HEK293 (cell line): ENCODE measurements at regions not wholly inside any gene's neighbourhood (a gene's known extent, or its start where the extent isn't known, plus 50 kb on each side); places are given as distances from the start of the nearest gene placed in this dataset.

Experiments
- CTCF ChIA-PET: fragments of 350-600 bp; formaldehyde crosslinking; extraction: SDS; loops from one replicate; lab custom pipeline; 2021; ENCODE audit warnings: antibody characterized with exemption; lab: Yijun Ruan, JAX
- POLR2A ChIA-PET: fragments of 300-600 bp; formaldehyde crosslinking; extraction: SDS; loops from one replicate; lab custom pipeline; 2020; ENCODE audit warnings: antibody characterized with exemption, inconsistent platforms; lab: Yijun Ruan, JAX
- H3K27ac ChIP-seq: fragments of 200-500 bp; sonication (Bioruptor generic); 2 replicates; pipeline ENCODE4 v1.5.1; 2014; ENCODE audit warnings: low read depth, low read length, control low read depth, inconsistent platforms; ENCODE audit errors: extremely low read depth
- H3K36me3 ChIP-seq, 2 experiments: fragments of 200-500 bp in 1 of 2; sonication (Bioruptor generic) in 1 of 2; 1 replicate in 1 of 2; 2 replicates in 1 of 2; pipeline ENCODE4 v1.5.1; 2014 to 2017; ENCODE audit warnings: inconsistent platforms in 2 of 2, low read length in 2 of 2; ENCODE audit not compliant: control insufficient read depth in 2 of 2, insufficient read depth in 1 of 2
- H3K4me1 ChIP-seq: fragments of 200-500 bp; sonication (Bioruptor generic); 2 replicates; pipeline ENCODE4 v1.5.1; 2014; ENCODE audit warnings: mild to moderate bottlenecking, low read length, inconsistent platforms; ENCODE audit not compliant: control insufficient read depth, insufficient read depth
- H3K4me3 ChIP-seq: 2 replicates; pipeline ENCODE4 v1.5.1; 2011; ENCODE audit warnings: low read depth, mild to moderate bottlenecking, control low read depth, low read length, moderate library complexity
- H3K9me3 ChIP-seq: fragments of 200-500 bp; sonication (Bioruptor generic); 2 replicates; pipeline ENCODE4 v1.5.1; 2014; ENCODE audit warnings: low read depth, low read length, inconsistent platforms; ENCODE audit not compliant: control insufficient read depth, insufficient read depth
- EGR2 ChIP-seq: fragments of 450-650 bp; formaldehyde crosslinking; IDR thresholded peaks from 2 replicates; pipeline ENCODE4 v1.5.1; 2016; ENCODE audit warnings: low read depth, missing biosample characterization, missing genetic modification characterization
- PRDM6 ChIP-seq: fragments of 450-650 bp; formaldehyde crosslinking; IDR thresholded peaks from 2 replicates; pipeline ENCODE4 v1.5.1; 2017; ENCODE audit warnings: missing biosample characterization, missing genetic modification characterization
- TRIM28 ChIP-seq: IDR thresholded peaks from 2 replicates; pipeline ENCODE4 v1.6.1; 2011; ENCODE audit warnings: low read length, control low read depth, borderline replicate concordance
- ZBTB20 ChIP-seq: fragments of 450-650 bp; formaldehyde crosslinking; IDR thresholded peaks from 2 replicates; pipeline ENCODE4 v1.5.1; 2016; ENCODE audit warnings: missing biosample characterization, missing genetic modification characterization
- ZNF112 ChIP-seq: fragments of 450-650 bp; formaldehyde crosslinking; IDR thresholded peaks from 2 replicates; pipeline ENCODE4 v1.5.0; 2017; ENCODE audit warnings: missing biosample characterization, missing genetic modification characterization
- ZNF350 ChIP-seq: fragments of 450-650 bp; formaldehyde crosslinking; IDR thresholded peaks from 2 replicates; pipeline ENCODE4 v1.5.0; 2017; ENCODE audit warnings: missing biosample characterization, mild to moderate bottlenecking, missing genetic modification characterization
- ZNF398 ChIP-seq: fragments of 450-650 bp; formaldehyde crosslinking; IDR thresholded peaks from 2 replicates; pipeline ENCODE4 v1.5.1; 2017; ENCODE audit warnings: missing biosample characterization, missing genetic modification characterization
- ZNF404 ChIP-seq: fragments of 450-650 bp; formaldehyde crosslinking; IDR thresholded peaks from 2 replicates; pipeline ENCODE4 v1.5.1; 2017; ENCODE audit warnings: missing biosample characterization, missing genetic modification characterization
- ZNF561 ChIP-seq: fragments of 450-650 bp; IDR thresholded peaks from 2 replicates; pipeline ENCODE4 v1.5.1; 2018; ENCODE audit warnings: missing biosample characterization, missing genetic modification characterization, borderline replicate concordance
- ZNF624 ChIP-seq: fragments of 450-650 bp; formaldehyde crosslinking; IDR thresholded peaks from 2 replicates; pipeline ENCODE4 v1.5.1; 2017; ENCODE audit warnings: missing biosample characterization, missing genetic modification characterization
- ZNF792 ChIP-seq: fragments of 450-650 bp; formaldehyde crosslinking; IDR thresholded peaks from 2 replicates; pipeline ENCODE4 v1.5.1; 2016; ENCODE audit warnings: missing biosample characterization, missing genetic modification characterization
- ZSCAN4 ChIP-seq: fragments of 450-650 bp; formaldehyde crosslinking; IDR thresholded peaks from 2 replicates; pipeline ENCODE4 v1.5.1; 2017; ENCODE audit warnings: missing biosample characterization, missing genetic modification characterization
- TF ChIP-seq, protein P1 (sequence below): fragments of 450-650 bp; IDR thresholded peaks from 2 replicates; pipeline ENCODE4 v1.5.1; 2018; ENCODE audit warnings: missing biosample characterization, mild to moderate bottlenecking, missing genetic modification characterization
- TF ChIP-seq, protein P2 (sequence below): fragments of 450-650 bp; formaldehyde crosslinking; IDR thresholded peaks from 2 replicates; pipeline ENCODE4 v1.5.1; 2016; ENCODE audit warnings: missing biosample characterization, missing genetic modification characterization, borderline replicate concordance

DNA sequence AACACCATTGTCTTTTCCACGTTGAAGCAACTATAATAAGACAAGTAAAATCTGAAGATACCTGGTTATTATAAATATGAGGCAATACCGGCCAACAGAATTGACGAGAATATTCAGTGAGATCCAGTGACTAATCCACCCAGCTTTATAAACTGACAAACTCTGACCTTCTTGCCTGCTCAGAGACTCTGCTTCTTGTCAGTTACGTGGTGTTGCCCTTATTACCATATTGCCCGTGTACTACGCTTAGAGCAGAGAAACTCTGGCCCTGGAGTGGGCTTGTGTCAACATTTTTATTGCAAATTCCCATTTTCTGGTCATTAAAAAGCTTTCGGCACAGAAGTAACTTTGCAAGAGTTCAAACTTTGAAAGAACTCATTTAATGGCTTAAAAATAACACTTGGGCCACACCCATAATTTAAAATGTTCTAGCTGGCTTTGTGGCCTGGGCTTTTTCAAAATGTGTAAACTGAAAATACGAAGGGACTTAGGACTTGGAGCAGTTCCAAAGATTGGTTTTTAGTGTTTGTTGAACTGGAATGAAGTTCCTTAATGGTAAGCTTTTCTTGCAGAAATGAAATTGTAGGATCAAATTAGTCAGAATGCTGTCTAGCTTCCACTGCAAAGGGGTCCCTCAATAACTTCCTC lies 266.2 kb downstream of the LMO4 start:
- H3K27ac ChIP-seq = peak overlapping the region; percentile 66
- H3K9me3 ChIP-seq = no peaks in the 10 kb centered on the region
- TF ChIP-seq ZNF561 (tag by site-specific recombination) (0 out of 2 replicates have a peak, but pooled peaks have one; percentile 52), ZNF404 (no peak), ZNF112 (tag by site-specific recombination) (no peak), ZNF624 (tag by site-specific recombination) (no peak), ZNF350 (0 out of 2 replicates have a peak, but pooled peaks have one; percentile 32), PRDM6 (peak; percentile 81), ZBTB20 (peak; percentile 26; the same call in 1 of the 2 replicates), TRIM28 (peak; percentile 79; the same call in 1 of the 2 replicates)
- TF ChIP-seq, protein P1, sequence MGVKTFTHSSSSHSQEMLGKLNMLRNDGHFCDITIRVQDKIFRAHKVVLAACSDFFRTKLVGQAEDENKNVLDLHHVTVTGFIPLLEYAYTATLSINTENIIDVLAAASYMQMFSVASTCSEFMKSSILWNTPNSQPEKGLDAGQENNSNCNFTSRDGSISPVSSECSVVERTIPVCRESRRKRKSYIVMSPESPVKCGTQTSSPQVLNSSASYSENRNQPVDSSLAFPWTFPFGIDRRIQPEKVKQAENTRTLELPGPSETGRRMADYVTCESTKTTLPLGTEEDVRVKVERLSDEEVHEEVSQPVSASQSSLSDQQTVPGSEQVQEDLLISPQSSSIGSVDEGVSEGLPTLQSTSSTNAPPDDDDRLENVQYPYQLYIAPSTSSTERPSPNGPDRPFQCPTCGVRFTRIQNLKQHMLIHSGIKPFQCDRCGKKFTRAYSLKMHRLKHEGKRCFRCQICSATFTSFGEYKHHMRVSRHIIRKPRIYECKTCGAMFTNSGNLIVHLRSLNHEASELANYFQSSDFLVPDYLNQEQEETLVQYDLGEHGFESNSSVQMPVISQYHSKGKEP = 0 out of 2 replicates have a peak, but pooled peaks have one; percentile 25
- TF ChIP-seq, protein P2, sequence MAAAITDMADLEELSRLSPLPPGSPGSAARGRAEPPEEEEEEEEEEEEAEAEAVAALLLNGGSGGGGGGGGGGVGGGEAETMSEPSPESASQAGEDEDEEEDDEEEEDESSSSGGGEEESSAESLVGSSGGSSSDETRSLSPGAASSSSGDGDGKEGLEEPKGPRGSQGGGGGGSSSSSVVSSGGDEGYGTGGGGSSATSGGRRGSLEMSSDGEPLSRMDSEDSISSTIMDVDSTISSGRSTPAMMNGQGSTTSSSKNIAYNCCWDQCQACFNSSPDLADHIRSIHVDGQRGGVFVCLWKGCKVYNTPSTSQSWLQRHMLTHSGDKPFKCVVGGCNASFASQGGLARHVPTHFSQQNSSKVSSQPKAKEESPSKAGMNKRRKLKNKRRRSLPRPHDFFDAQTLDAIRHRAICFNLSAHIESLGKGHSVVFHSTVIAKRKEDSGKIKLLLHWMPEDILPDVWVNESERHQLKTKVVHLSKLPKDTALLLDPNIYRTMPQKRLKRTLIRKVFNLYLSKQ (tag by site-specific recombination) = no peak
- ChIA-PET POLR2A (no interaction called here), CTCF (no interaction called here)
- no peaks in the 10 kb centered on the region for H3K36me3 ChIP-seq
- peaks cover 13% of the 10 kb centered on the region for H3K4me1 ChIP-seq
- no peak overlapping the region for H3K4me3 ChIP-seq

DNA sequence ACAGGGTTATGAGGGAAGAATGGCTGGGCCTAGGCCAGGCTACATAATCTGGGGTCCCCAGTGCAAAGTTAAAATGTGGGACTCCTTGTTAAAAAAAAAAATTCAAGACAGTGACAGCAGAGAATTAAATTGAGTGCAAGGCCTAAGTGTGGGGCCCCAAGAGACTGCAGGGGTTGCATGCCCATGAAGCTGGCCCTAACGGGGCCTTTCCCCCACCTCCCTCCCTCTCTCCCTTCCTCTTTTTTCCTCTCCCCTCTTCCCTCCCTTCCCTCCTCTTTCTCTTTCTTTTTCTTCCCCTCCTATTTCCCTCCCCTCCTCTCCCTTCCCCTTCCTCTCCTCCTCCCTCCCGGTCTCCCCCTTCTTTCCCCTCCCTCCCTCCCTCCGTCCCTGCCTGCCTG lies 266.7 kb downstream of the LMO4 start:
- ChIA-PET POLR2A (no interaction called here), CTCF (no interaction called here)
- Histone ChIP-seq H3K4me1 (peaks cover 18% of the 10 kb centered on the region), H3K4me3 (no peak overlapping the region), H3K36me3 (no peaks in the 10 kb centered on the region), H3K9me3 (no peaks in the 10 kb centered on the region), H3K27ac (peak overlapping the region; percentile 66)
- TF ChIP-seq ZNF398 (tag by site-specific recombination) = peak; percentile 60
- TF ChIP-seq ZNF792 (tag by site-specific recombination) = no peak
- TF ChIP-seq EGR2 (tag by site-specific recombination) = no peak
- no peak for TF ChIP-seq ZSCAN4 (tag by site-specific recombination)
- TF ChIP-seq, all 188 proteins: peak for 1
